ENCODE measurements at regions not wholly inside any gene's neighbourhood (a gene's known extent, or its start where the extent isn't known, plus 50 kb on each side); places are given as distances from the start of the nearest gene placed in this dataset.

DNA sequence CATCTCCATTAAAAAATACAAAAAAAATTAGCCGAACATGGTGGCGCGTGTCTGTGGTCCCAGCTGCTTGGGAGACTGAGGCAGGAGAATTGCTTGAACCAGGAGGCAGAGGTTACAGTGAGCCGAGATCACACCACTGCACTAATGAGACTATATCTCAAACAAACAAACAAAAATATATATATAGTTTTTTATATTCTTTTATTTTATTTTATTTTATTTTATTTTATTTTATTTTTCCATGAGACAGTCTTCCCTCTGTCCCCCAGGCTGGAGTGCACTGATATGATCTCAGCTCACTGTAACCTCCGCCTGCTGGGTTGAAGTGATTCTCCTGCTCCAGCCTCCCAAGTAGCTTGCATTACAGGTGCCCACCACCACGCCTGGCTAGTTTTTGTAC is 79.5 kb downstream of the IRF2BPL start:
- H3K36me3 ChIP-seq (ENCODE audit: control insufficient read depth, insufficient read depth, low read length) = no peaks in the 10 kb centered on the region
- DNase-seq (ENCODE audit: low read depth) = no peak
- H3K4me3 ChIP-seq (ENCODE audit: low read depth, low read length) = no peak overlapping the region
- CTCF ChIA-PET = interaction anchor here (1.2 to 3.0 kb wide), 5 partner anchors 13 to 105 kb away, joined by 3 to 12 read pairs (median 5); no protein-coding TSS in a partner anchor
- no peaks in the 10 kb centered on the region for H3K27me3 ChIP-seq (ENCODE audit: control insufficient read depth, insufficient read depth, low read length)
- TF ChIP-seq, protein P1, sequence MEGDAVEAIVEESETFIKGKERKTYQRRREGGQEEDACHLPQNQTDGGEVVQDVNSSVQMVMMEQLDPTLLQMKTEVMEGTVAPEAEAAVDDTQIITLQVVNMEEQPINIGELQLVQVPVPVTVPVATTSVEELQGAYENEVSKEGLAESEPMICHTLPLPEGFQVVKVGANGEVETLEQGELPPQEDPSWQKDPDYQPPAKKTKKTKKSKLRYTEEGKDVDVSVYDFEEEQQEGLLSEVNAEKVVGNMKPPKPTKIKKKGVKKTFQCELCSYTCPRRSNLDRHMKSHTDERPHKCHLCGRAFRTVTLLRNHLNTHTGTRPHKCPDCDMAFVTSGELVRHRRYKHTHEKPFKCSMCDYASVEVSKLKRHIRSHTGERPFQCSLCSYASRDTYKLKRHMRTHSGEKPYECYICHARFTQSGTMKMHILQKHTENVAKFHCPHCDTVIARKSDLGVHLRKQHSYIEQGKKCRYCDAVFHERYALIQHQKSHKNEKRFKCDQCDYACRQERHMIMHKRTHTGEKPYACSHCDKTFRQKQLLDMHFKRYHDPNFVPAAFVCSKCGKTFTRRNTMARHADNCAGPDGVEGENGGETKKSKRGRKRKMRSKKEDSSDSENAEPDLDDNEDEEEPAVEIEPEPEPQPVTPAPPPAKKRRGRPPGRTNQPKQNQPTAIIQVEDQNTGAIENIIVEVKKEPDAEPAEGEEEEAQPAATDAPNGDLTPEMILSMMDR (IDR thresholded peaks at IDR 0.05; ENCODE audit: insufficient read depth, low read depth, low read length) = no peak
- POLR2A ChIA-PET = no interaction called here

DNA sequence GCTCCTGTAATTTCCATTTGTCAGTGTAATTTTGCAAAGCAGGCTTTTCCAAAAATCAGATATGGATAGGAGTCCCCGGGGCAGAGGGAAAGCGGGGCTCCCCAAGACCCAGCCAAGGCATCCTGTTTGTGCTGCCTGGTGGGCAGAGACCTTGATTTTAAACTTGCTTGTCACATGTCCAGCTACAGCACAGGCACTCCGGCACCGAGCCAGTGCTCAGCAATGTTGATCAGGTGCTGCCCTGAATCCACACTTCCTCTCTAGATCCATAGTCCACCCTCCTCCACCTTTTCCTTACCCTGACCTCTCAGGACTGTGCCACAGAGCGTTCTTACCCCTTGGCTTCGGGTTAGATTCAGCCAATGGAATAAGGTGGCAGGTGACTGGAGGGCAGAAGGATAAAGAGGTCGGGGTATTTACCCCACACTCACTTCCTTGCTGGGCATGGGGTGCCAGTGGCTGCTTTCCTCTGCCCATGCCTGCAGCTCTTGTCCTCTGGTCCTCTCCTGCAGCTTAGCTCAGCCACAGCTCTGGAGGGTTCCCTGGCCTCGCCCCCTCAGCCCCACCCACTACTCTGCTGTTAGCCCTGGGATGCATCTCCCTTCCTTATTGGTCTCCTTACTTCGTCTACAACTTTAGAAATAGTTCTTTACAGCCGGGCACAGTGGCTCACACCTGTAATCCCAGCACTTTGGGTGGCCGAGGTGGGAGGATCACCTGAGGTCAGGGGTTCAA is 80.1 kb downstream of the IRF2BPL start:
- TF ChIP-seq, protein P1 (IDR thresholded peaks at IDR 0.05; ENCODE audit: insufficient read depth, low read depth, low read length) = no peak
- ChIA-PET POLR2A (no interaction called here), CTCF (interaction anchor here (1.1 to 3.0 kb wide), 9 partner anchors 12 to 105 kb away, joined by 3 to 12 read pairs (median 4); partner anchors contain the start of gene IRF2BPL)
- no peaks in the 10 kb centered on the region for H3K36me3 ChIP-seq (ENCODE audit: control insufficient read depth, insufficient read depth, low read length)
- no peak overlapping the region for H3K4me3 ChIP-seq (ENCODE audit: low read depth, low read length)
- DNase-seq (ENCODE audit: low read depth) = no peak
- no peaks in the 10 kb centered on the region for H3K27me3 ChIP-seq (ENCODE audit: control insufficient read depth, insufficient read depth, low read length)

GRCh38 chr14:76947838-76948184 is 80.7 kb downstream of the IRF2BPL start:
- Histone ChIP-seq H3K4me3 (ENCODE audit: low read depth, low read length) (no peak overlapping the region), H3K36me3 (ENCODE audit: control insufficient read depth, insufficient read depth, low read length) (no peaks in the 10 kb centered on the region), H3K27me3 (ENCODE audit: control insufficient read depth, insufficient read depth, low read length) (no peaks in the 10 kb centered on the region)
- no peak for DNase-seq (ENCODE audit: low read depth)
- TF ChIP-seq, protein P1 (IDR thresholded peaks at IDR 0.05; ENCODE audit: insufficient read depth, low read depth, low read length) = no peak
- ChIA-PET CTCF (interaction anchor here (0.7 to 3.0 kb wide), 13 partner anchors 8 to 121 kb away, joined by 3 to 12 read pairs (median 4); partner anchors contain the start of gene IRF2BPL), POLR2A (interaction anchor here (0.9 kb wide), 1 partner anchor 43 kb away, joined by 8 read pairs; no protein-coding TSS in a partner anchor)

DNA sequence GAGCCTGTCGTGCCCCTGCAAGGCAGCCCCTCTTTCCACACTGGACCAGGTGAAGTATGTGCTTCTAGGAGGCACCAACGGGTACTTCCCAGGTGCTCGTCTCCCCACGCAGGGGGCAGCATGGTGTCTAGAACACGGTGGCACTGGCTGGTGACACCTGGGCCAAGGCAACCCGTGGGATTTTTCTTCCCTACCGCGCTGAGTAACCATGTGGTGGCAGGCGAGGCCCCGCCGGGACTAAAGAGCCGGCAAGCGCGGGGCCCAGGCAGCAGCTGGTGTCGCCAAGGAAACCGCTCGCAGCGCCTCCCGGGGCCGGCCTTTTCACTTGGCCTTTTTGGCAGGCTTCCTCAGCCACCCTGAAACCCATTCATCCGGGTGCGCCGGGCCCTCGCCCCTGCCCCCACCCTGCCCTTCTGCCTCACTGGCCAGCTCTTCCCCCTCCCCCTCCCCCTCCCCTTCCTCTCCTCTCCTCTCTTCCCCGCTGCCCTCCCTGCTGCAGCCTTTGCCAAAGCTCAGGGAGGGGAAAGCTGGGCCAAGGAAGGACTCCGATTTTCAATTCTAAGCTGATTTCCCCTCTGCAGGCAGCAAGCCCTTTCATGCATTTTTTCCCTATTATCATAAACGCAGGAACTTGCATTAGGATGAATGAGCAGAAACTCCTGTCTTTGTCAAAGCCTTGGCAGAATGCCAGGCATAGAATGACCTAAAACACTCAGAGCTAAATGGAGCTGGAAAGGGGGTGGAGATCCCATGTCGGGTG is 81.2 kb downstream of the IRF2BPL start:
- TF ChIP-seq, protein P1 (IDR thresholded peaks at IDR 0.05; ENCODE audit: insufficient read depth, low read depth, low read length) = peak; percentile 65
- POLR2A ChIA-PET = interaction anchor here (0.9 kb wide), 1 partner anchor 43 kb away, joined by 8 read pairs; no protein-coding TSS in a partner anchor
- no peak overlapping the region for H3K4me3 ChIP-seq (ENCODE audit: low read depth, low read length)

GRCh38 chr14:76946753-76947077 is 81.8 kb downstream of the IRF2BPL start:
- CTCF ChIA-PET = interaction anchor here (0.7 to 3.0 kb wide), 8 partner anchors 9 to 98 kb away, joined by 3 to 12 read pairs (median 4); partner anchors contain the start of gene IRF2BPL
- H3K27me3 ChIP-seq (ENCODE audit: control insufficient read depth, insufficient read depth, low read length) = no peaks in the 10 kb centered on the region
- no peak overlapping the region for H3K4me3 ChIP-seq (ENCODE audit: low read depth, low read length)
- POLR2A ChIA-PET = no interaction called here
- no peaks in the 10 kb centered on the region for H3K36me3 ChIP-seq (ENCODE audit: control insufficient read depth, insufficient read depth, low read length)
- TF ChIP-seq, protein P1 (IDR thresholded peaks at IDR 0.05; ENCODE audit: insufficient read depth, low read depth, low read length) = no peak
- DNase-seq (ENCODE audit: low read depth) = no peak

More for the DNA sequence above, 81.2 kb downstream of the IRF2BPL start:
- DNase-seq (ENCODE audit: low read depth) = no peak
- Histone ChIP-seq H3K36me3 (ENCODE audit: control insufficient read depth, insufficient read depth, low read length) (no peaks in the 10 kb centered on the region), H3K27me3 (ENCODE audit: control insufficient read depth, insufficient read depth, low read length) (no peaks in the 10 kb centered on the region)
- CTCF ChIA-PET = interaction anchor here (0.7 to 3.0 kb wide), 14 partner anchors 9 to 121 kb away, joined by 3 to 12 read pairs (median 4); partner anchors contain the start of gene IRF2BPL

Measured in BJ (cell line).